Mammary epithelial cell (primary cell): ENCODE measurements at regions not wholly inside any gene's neighbourhood (a gene's known extent, or its start where the extent isn't known, plus 50 kb on each side); places are given as distances from the start of the nearest gene placed in this dataset.

Source experiments
- EZH2 ChIP-seq: IDR thresholded peaks from 2 replicates; pipeline ENCODE4 v1.6.1; 2012; ENCODE audit warnings: low read length, inconsistent platforms, borderline replicate concordance
- TF ChIP-seq, protein P1 (sequence below), 2 donors: IDR thresholded peaks in 1 of 2; conservative IDR thresholded peaks in 1 of 2; 2 replicates each; pipeline ENCODE4 v1.5.1; 2011 to 2012; ENCODE audit warnings: inconsistent platforms in 2 of 2, low read length in 2 of 2, mild to moderate bottlenecking in 2 of 2, control low read depth in 1 of 2, low read depth in 1 of 2; ENCODE audit not compliant: insufficient read depth in 1 of 2; ENCODE audit errors: extremely low read depth in 1 of 2

- TF ChIP-seq, protein P1, sequence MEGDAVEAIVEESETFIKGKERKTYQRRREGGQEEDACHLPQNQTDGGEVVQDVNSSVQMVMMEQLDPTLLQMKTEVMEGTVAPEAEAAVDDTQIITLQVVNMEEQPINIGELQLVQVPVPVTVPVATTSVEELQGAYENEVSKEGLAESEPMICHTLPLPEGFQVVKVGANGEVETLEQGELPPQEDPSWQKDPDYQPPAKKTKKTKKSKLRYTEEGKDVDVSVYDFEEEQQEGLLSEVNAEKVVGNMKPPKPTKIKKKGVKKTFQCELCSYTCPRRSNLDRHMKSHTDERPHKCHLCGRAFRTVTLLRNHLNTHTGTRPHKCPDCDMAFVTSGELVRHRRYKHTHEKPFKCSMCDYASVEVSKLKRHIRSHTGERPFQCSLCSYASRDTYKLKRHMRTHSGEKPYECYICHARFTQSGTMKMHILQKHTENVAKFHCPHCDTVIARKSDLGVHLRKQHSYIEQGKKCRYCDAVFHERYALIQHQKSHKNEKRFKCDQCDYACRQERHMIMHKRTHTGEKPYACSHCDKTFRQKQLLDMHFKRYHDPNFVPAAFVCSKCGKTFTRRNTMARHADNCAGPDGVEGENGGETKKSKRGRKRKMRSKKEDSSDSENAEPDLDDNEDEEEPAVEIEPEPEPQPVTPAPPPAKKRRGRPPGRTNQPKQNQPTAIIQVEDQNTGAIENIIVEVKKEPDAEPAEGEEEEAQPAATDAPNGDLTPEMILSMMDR (conservative IDR thresholded peaks at IDR 0.05 in 1 of 2, IDR thresholded peaks at IDR 0.05 in 1 of 2; ENCODE audit: extremely low read depth in 1 of 2, insufficient read depth in 1 of 2, low read depth in 1 of 2, low read length in 2 of 2), result no peak
- no peak for TF ChIP-seq EZH2
Measured at GRCh38 chr1:234835239-234835638, 225.3 kb upstream of the IRF2BP2 start.
